Astrocyte (in vitro differentiated cells and primary cell): ENCODE measurements at regions not wholly inside any gene's neighbourhood (a gene's known extent, or its start where the extent isn't known, plus 50 kb on each side); places are given as distances from the start of the nearest gene placed in this dataset.

Source experiments
- DNase-seq: peaks from one replicate; pipeline ENCODE4 v3.0.0-alpha.2; 2010; ENCODE audit warnings: low read depth
- FAIRE-seq: peaks from 2 replicates; lab custom pipeline; 2011; peaks lifted over from hg19 to GRCh38; lab: Jason Lieb, UNC
- H2AFZ ChIP-seq: 2 replicates; pipeline ENCODE4 v1.6.0; 2012; ENCODE audit warnings: low read depth, low read length, inconsistent platforms
- H3K27ac ChIP-seq: 2 replicates; pipeline ENCODE4 v1.5.1; 2011; ENCODE audit warnings: low read depth, low read length, inconsistent platforms
- H3K27me3 ChIP-seq: 2 replicates; pipeline ENCODE4 v1.6.0; 2011; ENCODE audit warnings: low read length, inconsistent platforms; ENCODE audit not compliant: insufficient read depth
- H3K36me3 ChIP-seq: 2 replicates; pipeline ENCODE4 v1.5.1; 2011; ENCODE audit warnings: low read length, inconsistent platforms; ENCODE audit not compliant: insufficient read depth
- H3K4me1 ChIP-seq: 2 replicates; pipeline ENCODE4 v1.5.1; 2011; ENCODE audit warnings: low read length, inconsistent platforms; ENCODE audit not compliant: insufficient read depth
- H3K4me2 ChIP-seq: 2 replicates; pipeline ENCODE4 v1.6.0; 2012; ENCODE audit warnings: low read length, inconsistent platforms
- H3K4me3 ChIP-seq: 2 replicates; pipeline ENCODE4 v1.5.1; 2011; ENCODE audit warnings: low read depth, mild to moderate bottlenecking, low read length, inconsistent platforms; ENCODE audit not compliant: insufficient read depth
- H3K79me2 ChIP-seq: 2 replicates; pipeline ENCODE4 v1.6.0; 2012; ENCODE audit warnings: mild to moderate bottlenecking, low read length, inconsistent platforms; ENCODE audit not compliant: insufficient read depth
- H3K9ac ChIP-seq: 2 replicates; pipeline ENCODE4 v1.6.0; 2012; ENCODE audit warnings: mild to moderate bottlenecking, low read length, inconsistent platforms
- H3K9me3 ChIP-seq: 2 replicates; pipeline ENCODE4 v1.5.1; 2012; ENCODE audit warnings: low read depth, mild to moderate bottlenecking, low read length, inconsistent platforms; ENCODE audit not compliant: insufficient read depth
- H4K20me1 ChIP-seq: 2 replicates; pipeline ENCODE4 v1.6.0; 2012; ENCODE audit warnings: low read length, inconsistent platforms; ENCODE audit not compliant: insufficient read depth
- H3K27ac Mint-ChIP-seq: one replicate; pipeline ENCODE4 v1.8.0; 2021; ENCODE audit warnings: mild to moderate bottlenecking, mixed read lengths; ENCODE audit not compliant: unreplicated experiment
- H3K27me3 Mint-ChIP-seq: one replicate; pipeline ENCODE4 v1.8.0; 2021; ENCODE audit warnings: low read depth, mixed read lengths; ENCODE audit not compliant: unreplicated experiment
- H3K36me3 Mint-ChIP-seq: one replicate; pipeline ENCODE4 v1.8.0; 2021; ENCODE audit warnings: low read depth, mixed read lengths; ENCODE audit not compliant: unreplicated experiment
- H3K4me1 Mint-ChIP-seq: one replicate; pipeline ENCODE4 v1.8.0; 2021; ENCODE audit warnings: low read depth, mixed read lengths; ENCODE audit not compliant: unreplicated experiment
- H3K4me3 Mint-ChIP-seq: one replicate; pipeline ENCODE4 v1.8.0; 2021; ENCODE audit warnings: mild to moderate bottlenecking, moderate library complexity, mixed read lengths; ENCODE audit not compliant: unreplicated experiment
- H3K9me3 Mint-ChIP-seq: one replicate; pipeline ENCODE4 v1.8.0; 2021; ENCODE audit warnings: mild to moderate bottlenecking, mixed read lengths; ENCODE audit not compliant: unreplicated experiment
- CTCF ChIP-seq: IDR thresholded peaks from 2 replicates; pipeline ENCODE4 v1.5.1; 2011; ENCODE audit warnings: low read depth, mild to moderate bottlenecking, inconsistent platforms, low read length, moderate library complexity; ENCODE audit not compliant: insufficient read depth
- EZH2 ChIP-seq: IDR thresholded peaks from 2 replicates; pipeline ENCODE4 v1.6.1; 2012; ENCODE audit warnings: mild to moderate bottlenecking, low read length, inconsistent platforms; ENCODE audit not compliant: insufficient read depth

- no peak overlapping the region for H2AFZ ChIP-seq
- H3K9ac ChIP-seq, result no peak overlapping the region
- Mint-ChIP-seq H3K36me3 (no peaks in the 10 kb centered on the region), H3K27ac (no peak overlapping the region), H3K27me3 (no peaks in the 10 kb centered on the region), H3K4me3 (no peak overlapping the region), H3K4me1 (peaks cover 10% of the 10 kb centered on the region), H3K9me3 (peaks cover 1% of the 10 kb centered on the region)
- FAIRE-seq (no peak), DNase-seq (no peak)
- no peaks in the 10 kb centered on the region for H3K4me1 ChIP-seq
- no peak overlapping the region for H3K4me3 ChIP-seq
- no peaks in the 10 kb centered on the region for H3K9me3 ChIP-seq
- no peaks in the 10 kb centered on the region for H4K20me1 ChIP-seq
- no peak overlapping the region for H3K27ac ChIP-seq
- no peaks in the 10 kb centered on the region for H3K27me3 ChIP-seq
- H3K36me3 ChIP-seq, result no peaks in the 10 kb centered on the region
- no peaks in the 10 kb centered on the region for H3K79me2 ChIP-seq
- TF ChIP-seq EZH2, result no peak
- no peak for TF ChIP-seq CTCF
- H3K4me2 ChIP-seq, result no peak overlapping the region
Measured at GRCh38 chr1:75673885-75674284, 50.6 kb upstream of the ACADM start.
